ENCODE measurements at regions not wholly inside any gene's neighbourhood (a gene's known extent, or its start where the extent isn't known, plus 50 kb on each side); places are given as distances from the start of the nearest gene placed in this dataset.
A peak's percentile ranks its signal among the peaks of the same experiment; 100 is the strongest.

- no peak for DNase-seq (ENCODE audit: low spot score)
- no peak overlapping the region for H3K27ac ChIP-seq
- POLR2A ChIA-PET (ENCODE audit: low non-redundant PET) = no interaction called here
- CTCF ChIA-PET = no interaction called here
- no peak for TF ChIP-seq CTCF (conservative IDR thresholded peaks at IDR 0.05; ENCODE audit: low read depth)
Measured at GRCh38 chr1:116819081-116819480, 64.9 kb downstream of the CD2 start.

- DNase-seq (ENCODE audit: low spot score) = peak; percentile 12
- ChIA-PET CTCF (no interaction called here), POLR2A (ENCODE audit: low non-redundant PET) (no interaction called here)
- TF ChIP-seq CTCF (conservative IDR thresholded peaks at IDR 0.05; ENCODE audit: low read depth) = no peak
- H3K27ac ChIP-seq = peak overlapping the region; percentile 31; the same call in 1 of the 2 replicates
Measured at GRCh38 chr1:116820369-116820768, 66.1 kb downstream of the CD2 start.

GRCh38 chr1:116821763-116822162 is 67.5 kb downstream of the CD2 start:
- no peak for TF ChIP-seq CTCF (conservative IDR thresholded peaks at IDR 0.05; ENCODE audit: low read depth)
- ChIA-PET POLR2A (ENCODE audit: low non-redundant PET) (no interaction called here), CTCF (interaction anchor here (0.6 kb wide), 1 partner anchor 87 kb away, joined by 6 read pairs; no protein-coding TSS in a partner anchor)
- H3K27ac ChIP-seq = no peak overlapping the region
- no peak for DNase-seq (ENCODE audit: low spot score)

GRCh38 chr1:116824631-116825206 is 70.5 kb downstream of the CD2 start:
- no peak overlapping the region for H3K27ac ChIP-seq
- no peak for TF ChIP-seq CTCF (conservative IDR thresholded peaks at IDR 0.05; ENCODE audit: low read depth)
- CTCF ChIA-PET = no interaction called here
- POLR2A ChIA-PET (ENCODE audit: low non-redundant PET) = no interaction called here
- DNase-seq (ENCODE audit: low spot score) = no peak

- POLR2A ChIA-PET (ENCODE audit: low non-redundant PET) = no interaction called here
Measured at GRCh38 chr1:116825207-116825719, 71.0 kb downstream of the CD2 start.

GRCh38 chr1:116825720-116826438 is 71.6 kb downstream of the CD2 start:
- ChIA-PET CTCF (no interaction called here), POLR2A (ENCODE audit: low non-redundant PET) (no interaction called here)
- no peak for DNase-seq (ENCODE audit: low spot score)
- no peak overlapping the region for H3K27ac ChIP-seq
- no peak for TF ChIP-seq CTCF (conservative IDR thresholded peaks at IDR 0.05; ENCODE audit: low read depth)

More at GRCh38 chr1:116825207-116825719, 71.0 kb downstream of the CD2 start:
- DNase-seq (ENCODE audit: low spot score) = no peak
- no peak overlapping the region for H3K27ac ChIP-seq
- TF ChIP-seq CTCF (conservative IDR thresholded peaks at IDR 0.05; ENCODE audit: low read depth) = no peak
- CTCF ChIA-PET = no interaction called here
